ENCODE measurements at regions not wholly inside any gene's neighbourhood (a gene's known extent, or its start where the extent isn't known, plus 50 kb on each side); places are given as distances from the start of the nearest gene placed in this dataset.

DNA sequence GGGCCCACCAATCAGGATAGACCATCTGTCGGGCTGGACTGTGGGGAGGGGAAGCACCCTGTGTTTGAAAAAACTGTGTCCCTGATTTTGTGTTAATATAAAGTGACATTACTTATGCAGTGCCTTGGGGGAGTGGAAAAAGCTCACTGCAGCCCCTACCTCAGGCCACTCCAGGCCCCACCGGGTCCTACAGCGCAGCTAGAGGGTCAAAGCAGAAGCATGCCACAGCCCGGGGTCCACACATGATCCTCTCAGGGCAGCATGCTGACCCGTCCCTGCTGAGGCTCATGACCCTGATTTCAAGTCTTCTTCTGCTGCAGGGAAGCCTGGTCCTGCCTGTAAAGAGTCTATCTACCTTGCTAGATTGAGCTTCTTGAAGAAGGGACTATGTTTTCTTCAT is 133.0 kb upstream of the PLCB4 start:
- H3K9ac ChIP-seq (replicated peaks; ENCODE audit: extremely low read depth, insufficient read depth, low read length) = no peak overlapping the region
- POLR2A ChIA-PET = no interaction called here
- H3K36me3 ChIP-seq (ENCODE audit: control insufficient read depth in 2 of 2, extremely low read depth in 1 of 2, insufficient read depth in 2 of 2, low read length in 2 of 2) = no peaks in the 10 kb centered on the region
- FAIRE-seq (no peak), DNase-seq (ENCODE audit: low read depth, low spot score) (no peak)
- no peak for TF ChIP-seq MYC (IDR thresholded peaks at IDR 0.05; ENCODE audit: low read depth, low read length)
- TF ChIP-seq EZH2 (IDR thresholded peaks at IDR 0.05; ENCODE audit: borderline replicate concordance, low read depth, low read length, severe bottlenecking) = no peak
- no peak for TF ChIP-seq JUN (IDR thresholded peaks at IDR 0.05; ENCODE audit: borderline replicate concordance, insufficient read depth, insufficient read length, low read depth)
- no peak for TF ChIP-seq POLR2A (IDR thresholded peaks at IDR 0.05; ENCODE audit: low read depth, low read length)
- no peak for TF ChIP-seq GATA2 (IDR thresholded peaks at IDR 0.05; ENCODE audit: insufficient read depth, insufficient read length, low read depth, low read length)
- CTCF ChIA-PET = interaction anchor here (1.0 kb wide), 1 partner anchor 23 kb away, joined by 3 read pairs; no protein-coding TSS in a partner anchor
- H2AFZ ChIP-seq (ENCODE audit: low read depth, low read length) = no peak overlapping the region
- no peak overlapping the region for H3K27ac ChIP-seq (ENCODE audit: insufficient read depth, low read depth, low read length)
- no peaks in the 10 kb centered on the region for H3K79me2 ChIP-seq (ENCODE audit: control insufficient read depth, insufficient read depth, low read length)
- H3K9me3 ChIP-seq (replicated peaks; ENCODE audit: control insufficient read depth, insufficient read depth, low read length) = no peaks in the 10 kb centered on the region
- H3K4me1 ChIP-seq (ENCODE audit: control insufficient read depth, extremely low read depth, insufficient read depth, low read length) = no peaks in the 10 kb centered on the region
- dilution Hi-C loops (cut with MboI; ENCODE audit: extremely low pct_ligation_motif_present, low sequenced_read_pairs) (no loop called here), intact Hi-C loops (cut with micrococcal nuclease) (no loop called here)
- no peaks in the 10 kb centered on the region for H4K20me1 ChIP-seq (replicated peaks; ENCODE audit: control insufficient read depth, extremely low read depth, insufficient read depth, low read length)
- H3K27me3 ChIP-seq (ENCODE audit: control insufficient read depth in 2 of 2, insufficient read depth in 2 of 2, low read length in 2 of 2) = no peaks in the 10 kb centered on the region
- no peak overlapping the region for H3K4me3 ChIP-seq (replicated peaks in 1 of 3; ENCODE audit: insufficient read depth in 1 of 3, low read depth in 1 of 3, low read length in 3 of 3)
- no peaks in the 10 kb centered on the region for H3K9me1 ChIP-seq (replicated peaks; ENCODE audit: control insufficient read depth, extremely low read depth, insufficient read depth, low read length)
- BruUV-seq (replicated peaks) = no TSS peak
- no peak overlapping the region for H3K4me2 ChIP-seq (ENCODE audit: insufficient read depth, low read length)

DNA sequence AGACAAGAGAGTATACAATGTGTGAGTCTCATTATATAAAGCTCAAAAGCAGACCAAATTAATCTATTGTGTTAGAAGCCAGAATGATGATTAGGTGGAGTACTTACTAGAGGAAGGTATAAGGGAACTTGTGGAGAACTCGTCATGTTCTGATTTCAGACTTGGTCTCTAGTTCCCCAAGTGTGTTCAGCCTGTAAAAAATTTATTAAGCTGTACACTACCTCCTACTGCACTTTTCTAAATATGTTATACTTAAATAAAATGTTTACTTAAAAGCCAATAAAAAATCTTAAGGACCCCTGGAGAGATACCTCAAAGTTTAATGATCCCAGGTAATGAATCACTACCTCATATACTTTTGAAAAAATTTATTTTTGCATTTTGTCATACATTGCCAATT is 130.4 kb upstream of the PLCB4 start:
- no peak for TF ChIP-seq POLR2A (IDR thresholded peaks at IDR 0.05; ENCODE audit: low read depth, low read length)
- TF ChIP-seq, protein P1, sequence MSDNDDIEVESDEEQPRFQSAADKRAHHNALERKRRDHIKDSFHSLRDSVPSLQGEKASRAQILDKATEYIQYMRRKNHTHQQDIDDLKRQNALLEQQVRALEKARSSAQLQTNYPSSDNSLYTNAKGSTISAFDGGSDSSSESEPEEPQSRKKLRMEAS (IDR thresholded peaks at IDR 0.05; ENCODE audit: insufficient read depth, insufficient read length) = no peak
- no peak for TF ChIP-seq POLR2AphosphoS5 (IDR thresholded peaks at IDR 0.05; ENCODE audit: insufficient read depth, low read depth, low read length)
- TF ChIP-seq MYC (IDR thresholded peaks at IDR 0.05; ENCODE audit: low read depth, low read length) = no peak
- no peak for TF ChIP-seq JUN (IDR thresholded peaks at IDR 0.05; ENCODE audit: borderline replicate concordance, insufficient read depth, insufficient read length, low read depth)
- TF ChIP-seq EZH2 (IDR thresholded peaks at IDR 0.05; ENCODE audit: borderline replicate concordance, low read depth, low read length, severe bottlenecking) = no peak
- TF ChIP-seq GATA2 (IDR thresholded peaks at IDR 0.05; ENCODE audit: insufficient read depth, insufficient read length, low read depth, low read length) = no peak
- TF ChIP-seq FOS (IDR thresholded peaks at IDR 0.05; ENCODE audit: borderline replicate concordance, insufficient read depth, low read length) = no peak
- no peak for TF ChIP-seq CTCF (IDR thresholded peaks at IDR 0.05; ENCODE audit: extremely low read depth in 1 of 2, insufficient read depth in 1 of 2, low read depth in 1 of 2, low read length in 2 of 2)
- dilution Hi-C loops (cut with MboI; ENCODE audit: extremely low pct_ligation_motif_present, low sequenced_read_pairs) = no loop called here
- POLR2A ChIA-PET = no interaction called here
- no peak overlapping the region for H2AFZ ChIP-seq (ENCODE audit: low read depth, low read length)
- H3K36me3 ChIP-seq (ENCODE audit: control insufficient read depth in 2 of 2, extremely low read depth in 1 of 2, insufficient read depth in 2 of 2, low read length in 2 of 2) = no peaks in the 10 kb centered on the region
- H3K4me3 ChIP-seq (replicated peaks in 1 of 3; ENCODE audit: insufficient read depth in 1 of 3, low read depth in 1 of 3, low read length in 3 of 3) = no peak overlapping the region
- no peaks in the 10 kb centered on the region for H4K20me1 ChIP-seq (replicated peaks; ENCODE audit: control insufficient read depth, extremely low read depth, insufficient read depth, low read length)
- FAIRE-seq (no peak), DNase-seq (ENCODE audit: low read depth, low spot score) (no peak)
- CTCF ChIA-PET = no interaction called here
- no peak overlapping the region for H3K4me2 ChIP-seq (ENCODE audit: insufficient read depth, low read length)
- no peaks in the 10 kb centered on the region for H3K9me1 ChIP-seq (replicated peaks; ENCODE audit: control insufficient read depth, extremely low read depth, insufficient read depth, low read length)
- intact Hi-C loops (cut with micrococcal nuclease) = no loop called here
- H3K9me3 ChIP-seq (replicated peaks; ENCODE audit: control insufficient read depth, insufficient read depth, low read length) = no peaks in the 10 kb centered on the region
- no peak overlapping the region for H3K9ac ChIP-seq (replicated peaks; ENCODE audit: extremely low read depth, insufficient read depth, low read length)
- H3K79me2 ChIP-seq (ENCODE audit: control insufficient read depth, insufficient read depth, low read length) = no peaks in the 10 kb centered on the region
- H3K27me3 ChIP-seq (ENCODE audit: control insufficient read depth in 2 of 2, insufficient read depth in 2 of 2, low read length in 2 of 2) = no peaks in the 10 kb centered on the region
- no peaks in the 10 kb centered on the region for H3K4me1 ChIP-seq (ENCODE audit: control insufficient read depth, extremely low read depth, insufficient read depth, low read length)
- no TSS peak for BruUV-seq (replicated peaks)
- H3K27ac ChIP-seq (ENCODE audit: insufficient read depth, low read depth, low read length) = no peak overlapping the region
